ENCODE measurements at regions not wholly inside any gene's neighbourhood (a gene's known extent, or its start where the extent isn't known, plus 50 kb on each side); places are given as distances from the start of the nearest gene placed in this dataset.

DNA sequence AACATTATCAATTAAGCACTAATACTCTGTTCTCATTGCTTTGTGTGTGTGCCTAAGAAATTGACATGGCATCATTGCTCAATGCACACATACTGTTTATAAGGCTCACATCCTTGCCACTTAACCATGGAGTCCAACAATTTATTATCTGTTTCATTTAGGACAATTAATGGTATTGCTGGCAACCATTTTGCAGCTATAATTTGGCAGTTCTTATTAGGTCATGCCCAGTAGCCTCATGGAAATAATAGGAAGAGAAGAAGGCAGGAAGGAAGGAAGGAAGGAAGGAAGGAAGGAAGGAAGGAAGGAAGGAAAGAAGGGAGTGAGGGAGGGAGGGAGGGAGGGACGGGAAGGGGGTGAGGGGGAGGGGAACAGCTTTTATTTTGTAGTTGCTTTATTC is 285.5 kb upstream of the SLC24A2 start:
- no peak overlapping the region for H3K4me3 ChIP-seq (ENCODE audit: low read length)
- no peaks in the 10 kb centered on the region for H3K36me3 ChIP-seq (ENCODE audit: insufficient read depth, low read length)
- no peaks in the 10 kb centered on the region for H3K4me1 ChIP-seq (ENCODE audit: insufficient read depth, low read length)
- no peaks in the 10 kb centered on the region for H3K27me3 ChIP-seq (ENCODE audit: insufficient read depth, low read length)
- H3K9me3 ChIP-seq (ENCODE audit: low read length): no peaks in the 10 kb centered on the region
- no peak overlapping the region for H2AFZ ChIP-seq (ENCODE audit: low read depth, low read length)

DNA sequence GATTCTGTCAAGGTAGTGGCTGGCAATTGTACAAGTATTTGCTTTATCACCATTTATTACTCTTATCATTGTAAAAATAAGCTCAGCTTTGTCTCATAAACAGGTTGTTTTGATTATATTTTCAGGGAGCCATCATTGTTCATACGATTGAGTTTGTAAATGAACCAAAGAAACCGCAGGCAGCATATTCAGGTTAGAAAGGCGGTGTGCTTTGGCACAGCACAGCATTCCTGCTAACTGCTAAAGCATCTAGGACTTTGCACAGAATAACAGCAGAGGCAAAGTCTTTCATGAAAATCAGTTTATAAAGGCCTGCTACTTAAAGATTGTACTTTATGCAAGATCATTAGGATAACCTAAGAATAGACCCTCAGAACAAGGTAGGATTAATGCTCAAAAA is 281.5 kb upstream of the SLC24A2 start:
- no peaks in the 10 kb centered on the region for H3K9me3 ChIP-seq (ENCODE audit: low read length)
- no peak overlapping the region for H2AFZ ChIP-seq (ENCODE audit: low read depth, low read length)
- H3K4me3 ChIP-seq (ENCODE audit: low read length): no peak overlapping the region
- H3K36me3 ChIP-seq (ENCODE audit: insufficient read depth, low read length): no peaks in the 10 kb centered on the region
- no peaks in the 10 kb centered on the region for H3K27me3 ChIP-seq (ENCODE audit: insufficient read depth, low read length)
- H3K4me1 ChIP-seq (ENCODE audit: insufficient read depth, low read length): no peaks in the 10 kb centered on the region

- Histone ChIP-seq H3K9me3 (ENCODE audit: low read length) (no peaks in the 10 kb centered on the region), H3K4me3 (ENCODE audit: low read length) (no peak overlapping the region), H3K4me1 (ENCODE audit: insufficient read depth, low read length) (no peaks in the 10 kb centered on the region), H2AFZ (ENCODE audit: low read depth, low read length) (no peak overlapping the region), H3K36me3 (ENCODE audit: insufficient read depth, low read length) (no peaks in the 10 kb centered on the region), H3K27me3 (ENCODE audit: insufficient read depth, low read length) (no peaks in the 10 kb centered on the region)
Measured at GRCh38 chr9:20065796-20066700, 277.2 kb upstream of the SLC24A2 start.

DNA sequence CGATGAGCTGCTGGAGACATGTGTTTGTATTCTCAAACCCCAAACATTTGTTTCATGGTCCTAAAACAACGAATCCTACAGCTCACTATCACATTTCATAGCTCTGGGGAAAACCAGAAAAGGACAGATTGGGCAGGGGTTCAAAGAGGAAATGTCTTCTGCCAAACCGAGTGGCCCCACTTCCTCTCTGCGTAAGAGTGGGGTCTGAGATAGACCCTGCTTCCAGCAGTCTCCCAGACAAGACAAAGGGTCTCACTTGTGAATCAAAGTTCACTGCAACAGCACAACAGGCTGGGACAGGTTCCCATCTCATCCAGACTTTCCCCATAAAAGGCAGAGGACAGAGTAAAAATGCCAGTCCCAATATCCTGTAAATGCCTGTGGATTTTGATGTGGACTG is 276.2 kb upstream of the SLC24A2 start:
- H3K36me3 ChIP-seq (ENCODE audit: insufficient read depth, low read length): no peaks in the 10 kb centered on the region
- no peak overlapping the region for H3K4me3 ChIP-seq (ENCODE audit: low read length)
- no peaks in the 10 kb centered on the region for H3K27me3 ChIP-seq (ENCODE audit: insufficient read depth, low read length)
- H3K9me3 ChIP-seq (ENCODE audit: low read length): no peaks in the 10 kb centered on the region
- no peaks in the 10 kb centered on the region for H3K4me1 ChIP-seq (ENCODE audit: insufficient read depth, low read length)
- no peak overlapping the region for H2AFZ ChIP-seq (ENCODE audit: low read depth, low read length)

DNA sequence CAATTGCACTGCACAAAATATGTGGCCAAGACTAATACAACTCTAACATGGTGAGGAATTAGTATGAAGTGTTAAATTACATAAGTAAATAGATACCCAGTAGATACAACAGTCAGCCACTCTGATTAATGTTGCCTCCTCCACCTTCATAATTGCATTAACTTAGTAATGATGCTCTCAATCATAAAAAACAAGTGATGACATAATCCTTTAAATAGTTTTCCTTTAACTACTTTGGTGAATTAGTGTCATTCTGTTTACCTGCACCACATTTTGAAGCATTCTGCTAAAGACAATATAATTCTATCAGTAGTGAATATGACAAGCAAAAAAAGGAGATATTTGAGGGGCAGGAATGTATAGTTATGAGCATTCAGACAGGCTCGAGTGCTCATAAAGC is 265.9 kb upstream of the SLC24A2 start:
- H3K4me3 ChIP-seq (ENCODE audit: low read length): no peak overlapping the region
- H3K4me1 ChIP-seq (ENCODE audit: insufficient read depth, low read length): no peaks in the 10 kb centered on the region
- no peaks in the 10 kb centered on the region for H3K36me3 ChIP-seq (ENCODE audit: insufficient read depth, low read length)
- H2AFZ ChIP-seq (ENCODE audit: low read depth, low read length): no peak overlapping the region
- no peaks in the 10 kb centered on the region for H3K27me3 ChIP-seq (ENCODE audit: insufficient read depth, low read length)
- H3K9me3 ChIP-seq (ENCODE audit: low read length): no peaks in the 10 kb centered on the region

GRCh38 chr9:20048985-20049384 is 260.1 kb upstream of the SLC24A2 start:
- no peaks in the 10 kb centered on the region for H3K9me3 ChIP-seq (ENCODE audit: low read length)
- H3K27me3 ChIP-seq (ENCODE audit: insufficient read depth, low read length): no peaks in the 10 kb centered on the region
- H3K4me3 ChIP-seq (ENCODE audit: low read length): no peak overlapping the region
- no peak overlapping the region for H2AFZ ChIP-seq (ENCODE audit: low read depth, low read length)
- no peaks in the 10 kb centered on the region for H3K36me3 ChIP-seq (ENCODE audit: insufficient read depth, low read length)
- no peaks in the 10 kb centered on the region for H3K4me1 ChIP-seq (ENCODE audit: insufficient read depth, low read length)

- Histone ChIP-seq H3K27me3 (ENCODE audit: insufficient read depth, low read length) (no peaks in the 10 kb centered on the region), H3K36me3 (ENCODE audit: insufficient read depth, low read length) (no peaks in the 10 kb centered on the region), H3K4me3 (ENCODE audit: low read length) (no peak overlapping the region), H3K4me1 (ENCODE audit: insufficient read depth, low read length) (no peaks in the 10 kb centered on the region), H2AFZ (ENCODE audit: low read depth, low read length) (no peak overlapping the region), H3K9me3 (ENCODE audit: low read length) (no peaks in the 10 kb centered on the region)
Measured at GRCh38 chr9:20048437-20048836, 259.6 kb upstream of the SLC24A2 start.

- Histone ChIP-seq H3K27me3 (ENCODE audit: insufficient read depth, low read length) (no peaks in the 10 kb centered on the region), H3K4me3 (ENCODE audit: low read length) (no peak overlapping the region), H2AFZ (ENCODE audit: low read depth, low read length) (no peak overlapping the region), H3K36me3 (ENCODE audit: insufficient read depth, low read length) (no peaks in the 10 kb centered on the region), H3K9me3 (ENCODE audit: low read length) (no peaks in the 10 kb centered on the region), H3K4me1 (ENCODE audit: insufficient read depth, low read length) (no peaks in the 10 kb centered on the region)
Measured at GRCh38 chr9:20044686-20045085, 255.8 kb upstream of the SLC24A2 start.

DNA sequence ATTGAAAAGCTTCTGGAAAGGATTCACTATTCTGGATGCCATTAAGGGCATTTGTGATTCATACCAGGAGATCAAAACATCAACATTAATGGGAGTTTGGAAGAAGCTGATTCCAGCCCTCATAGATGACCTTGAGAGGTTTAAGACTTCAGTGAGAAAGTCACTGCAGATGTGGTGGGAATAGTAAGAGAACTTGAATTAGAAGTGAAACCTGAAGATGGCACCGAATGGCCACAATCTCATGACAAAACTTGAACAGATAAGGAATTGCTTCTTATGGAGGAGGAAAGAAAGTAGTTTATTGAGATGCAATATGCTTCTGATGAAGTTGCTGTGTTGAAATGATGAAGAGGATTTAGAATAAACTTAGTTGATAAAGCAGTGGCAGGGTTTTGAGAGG is 254.6 kb upstream of the SLC24A2 start:
- no peaks in the 10 kb centered on the region for H3K4me1 ChIP-seq (ENCODE audit: insufficient read depth, low read length)
- no peak overlapping the region for H2AFZ ChIP-seq (ENCODE audit: low read depth, low read length)
- H3K36me3 ChIP-seq (ENCODE audit: insufficient read depth, low read length): no peaks in the 10 kb centered on the region
- no peaks in the 10 kb centered on the region for H3K9me3 ChIP-seq (ENCODE audit: low read length)
- H3K27me3 ChIP-seq (ENCODE audit: insufficient read depth, low read length): no peaks in the 10 kb centered on the region
- no peak overlapping the region for H3K4me3 ChIP-seq (ENCODE audit: low read length)

DNA sequence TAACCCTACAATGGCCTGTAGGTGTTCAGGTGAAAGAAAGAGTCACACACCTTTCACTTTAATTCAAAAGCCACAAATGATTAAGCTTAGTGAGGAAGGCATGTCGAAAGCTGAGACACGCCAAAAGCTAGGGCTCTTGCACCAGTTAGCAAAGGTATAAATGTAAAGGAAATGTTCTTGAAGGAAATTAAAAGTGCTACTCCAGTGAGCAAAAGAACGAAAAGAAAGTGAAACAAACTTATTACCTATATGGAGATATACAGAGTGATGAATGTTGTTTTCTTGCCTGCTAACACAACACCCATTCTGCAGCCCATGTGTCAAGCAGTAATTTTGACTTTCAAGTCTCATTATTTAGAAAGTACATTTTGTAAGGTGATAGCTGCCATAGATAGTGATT is 254.2 kb upstream of the SLC24A2 start:
- no peak overlapping the region for H3K4me3 ChIP-seq (ENCODE audit: low read length)
- no peaks in the 10 kb centered on the region for H3K27me3 ChIP-seq (ENCODE audit: insufficient read depth, low read length)
- H3K36me3 ChIP-seq (ENCODE audit: insufficient read depth, low read length): no peaks in the 10 kb centered on the region
- H3K9me3 ChIP-seq (ENCODE audit: low read length): no peaks in the 10 kb centered on the region
- no peaks in the 10 kb centered on the region for H3K4me1 ChIP-seq (ENCODE audit: insufficient read depth, low read length)
- no peak overlapping the region for H2AFZ ChIP-seq (ENCODE audit: low read depth, low read length)

- Histone ChIP-seq H3K9me3 (ENCODE audit: low read length) (no peaks in the 10 kb centered on the region), H3K27me3 (ENCODE audit: insufficient read depth, low read length) (no peaks in the 10 kb centered on the region), H3K4me3 (ENCODE audit: low read length) (no peak overlapping the region), H2AFZ (ENCODE audit: low read depth, low read length) (no peak overlapping the region), H3K36me3 (ENCODE audit: insufficient read depth, low read length) (no peaks in the 10 kb centered on the region), H3K4me1 (ENCODE audit: insufficient read depth, low read length) (no peaks in the 10 kb centered on the region)
Measured at GRCh38 chr9:20042128-20042711, 253.4 kb upstream of the SLC24A2 start.

DNA sequence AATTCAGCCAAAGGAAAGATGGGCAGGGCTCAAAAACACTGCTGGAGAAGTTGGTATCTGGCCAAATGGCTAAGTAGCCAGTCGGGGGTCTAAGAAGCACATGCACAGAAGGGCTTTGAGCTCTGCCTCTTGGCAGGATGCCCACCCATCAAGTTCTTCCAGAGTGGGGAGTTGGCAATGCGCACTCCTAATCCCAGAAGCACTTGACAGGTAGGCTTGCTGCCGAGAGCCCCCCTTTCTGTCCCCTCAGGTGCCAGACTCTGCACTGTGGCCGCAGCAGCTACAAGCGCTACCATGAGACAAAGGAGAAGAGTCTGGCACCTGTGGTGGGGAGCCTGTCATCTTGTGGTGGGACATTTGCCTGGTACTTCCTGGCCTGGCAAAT is 252.9 kb upstream of the SLC24A2 start:
- Histone ChIP-seq H3K36me3 (ENCODE audit: insufficient read depth, low read length) (no peaks in the 10 kb centered on the region), H3K9me3 (ENCODE audit: low read length) (no peaks in the 10 kb centered on the region), H3K4me3 (ENCODE audit: low read length) (no peak overlapping the region), H3K27me3 (ENCODE audit: insufficient read depth, low read length) (no peaks in the 10 kb centered on the region), H3K4me1 (ENCODE audit: insufficient read depth, low read length) (no peaks in the 10 kb centered on the region), H2AFZ (ENCODE audit: low read depth, low read length) (no peak overlapping the region)

DNA sequence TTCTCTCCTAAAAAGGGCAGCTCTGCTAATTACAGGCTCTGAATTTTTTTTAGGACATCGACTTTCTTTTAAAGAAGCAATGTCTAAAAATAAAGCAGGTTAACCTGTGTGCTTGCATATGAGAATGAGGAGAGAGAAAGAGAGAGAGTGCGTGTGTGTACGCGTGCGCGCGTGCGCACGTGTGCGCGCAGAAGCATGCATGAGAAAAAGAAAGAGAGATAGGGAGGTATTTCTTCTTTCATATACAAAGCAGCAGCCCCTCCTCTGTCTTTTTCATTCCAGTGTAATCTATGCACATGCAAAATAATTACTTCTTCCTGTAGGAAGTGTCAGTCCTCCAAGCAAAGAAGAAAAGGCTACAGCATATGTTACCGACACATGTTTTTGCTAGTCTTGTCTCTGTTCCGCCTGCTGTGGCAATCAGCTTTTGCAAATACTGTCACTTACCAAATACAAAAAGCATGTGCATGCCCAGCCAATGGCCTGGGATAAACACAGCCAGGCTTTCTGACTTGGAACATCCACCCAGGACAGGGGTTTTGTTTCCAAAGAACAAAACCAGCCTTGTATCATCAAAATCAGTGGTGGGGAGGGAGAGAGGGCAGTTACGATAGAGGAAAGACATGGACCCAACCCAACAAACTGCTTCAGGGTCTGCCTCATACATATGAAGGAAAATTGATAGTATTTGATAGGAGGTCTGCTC is 252.3 kb upstream of the SLC24A2 start:
- H3K27me3 ChIP-seq (ENCODE audit: insufficient read depth, low read length): no peaks in the 10 kb centered on the region
- H3K9me3 ChIP-seq (ENCODE audit: low read length): no peaks in the 10 kb centered on the region
- no peak overlapping the region for H2AFZ ChIP-seq (ENCODE audit: low read depth, low read length)
- no peak overlapping the region for H3K4me3 ChIP-seq (ENCODE audit: low read length)
- H3K4me1 ChIP-seq (ENCODE audit: insufficient read depth, low read length): no peaks in the 10 kb centered on the region
- H3K36me3 ChIP-seq (ENCODE audit: insufficient read depth, low read length): no peaks in the 10 kb centered on the region

Measured in neuron (in vitro differentiated cells).